MM.1S (cell line): ENCODE measurements at regions not wholly inside any gene's neighbourhood (a gene's known extent, or its start where the extent isn't known, plus 50 kb on each side); places are given as distances from the start of the nearest gene placed in this dataset.

Experiments
- DNase-seq: peaks from one replicate; pipeline ENCODE4 v3.0.0-alpha.2; 2015
- H2AFZ ChIP-seq: fragments of 300-600 bp; sonication (generic); 2 replicates; pipeline ENCODE4 v1.6.0; 2016; ENCODE audit warnings: antibody characterized with exemption, low read length
- H3F3A ChIP-seq: fragments of 300-600 bp; sonication (generic); 2 replicates; pipeline ENCODE4 v1.6.1; 2016; ENCODE audit warnings: mild to moderate bottlenecking, antibody characterized with exemption, low read length, moderate library complexity, mixed read lengths; ENCODE audit not compliant: insufficient read depth
- H3K27ac ChIP-seq: fragments of 300-600 bp; sonication (generic); 2 replicates; pipeline ENCODE4 v1.5.1; 2016; ENCODE audit warnings: mild to moderate bottlenecking, low read length
- H3K27me3 ChIP-seq: fragments of 300-600 bp; sonication (generic); replicated peaks from 2 replicates; pipeline ENCODE4 v1.6.0; 2016; ENCODE audit warnings: low read length; ENCODE audit not compliant: insufficient read depth
- H3K36me3 ChIP-seq: fragments of 300-600 bp; sonication (generic); replicated peaks from 2 replicates; pipeline ENCODE4 v1.6.1; 2016; ENCODE audit warnings: mild to moderate bottlenecking, low read length, mixed read lengths; ENCODE audit not compliant: insufficient read depth
- H3K4me1 ChIP-seq: fragments of 300-600 bp; sonication (generic); 2 replicates; pipeline ENCODE4 v1.6.1; 2016; ENCODE audit warnings: low read length, mixed read lengths
- H3K4me2 ChIP-seq: fragments of 300-600 bp; sonication (generic); 2 replicates; pipeline ENCODE4 v1.6.0; 2016; ENCODE audit warnings: low read depth, low read length
- H3K4me3 ChIP-seq: fragments of 300-600 bp; sonication (generic); 2 replicates; pipeline ENCODE4 v1.5.1; 2016; ENCODE audit warnings: low read length, mixed read lengths
- H3K79me2 ChIP-seq: fragments of 300-600 bp; sonication (generic); 2 replicates; pipeline ENCODE4 v1.6.1; 2016; ENCODE audit warnings: mixed run types, low read length, mixed read lengths
- H3K9ac ChIP-seq: fragments of 300-600 bp; sonication (generic); 2 replicates; pipeline ENCODE4 v1.6.1; 2016; ENCODE audit warnings: low read length, mixed read lengths
- H3K9me2 ChIP-seq: fragments of 300-600 bp; sonication (generic); replicated peaks from 2 replicates; pipeline ENCODE4 v1.6.1; 2016; ENCODE audit warnings: mild to moderate bottlenecking, low read length, mixed read lengths; ENCODE audit not compliant: insufficient read depth
- H3K9me3 ChIP-seq: fragments of 300-600 bp; sonication (generic); replicated peaks from 2 replicates; pipeline ENCODE4 v1.6.1; 2016; ENCODE audit warnings: mild to moderate bottlenecking, low read length, mixed read lengths; ENCODE audit not compliant: insufficient read depth
- H4K20me1 ChIP-seq: fragments of 300-600 bp; sonication (generic); 2 replicates; pipeline ENCODE4 v1.6.1; 2016; ENCODE audit warnings: mild to moderate bottlenecking, low read length, moderate library complexity, mixed read lengths; ENCODE audit not compliant: insufficient read depth
- CTCF ChIP-seq: fragments of 300-600 bp; sonication (generic); IDR thresholded peaks from 2 replicates; pipeline ENCODE4 v1.5.1; 2016; ENCODE audit warnings: antibody characterized with exemption, low read length, mixed read lengths
- EZH2 ChIP-seq: fragments of 300-600 bp; sonication (generic); optimal IDR thresholded peaks from 2 replicates; pipeline ENCODE3; 2017; ENCODE audit warnings: low read depth, mild to moderate bottlenecking, antibody characterized with exemption, low read length, mixed read lengths
- EZH2phosphoT487 ChIP-seq: fragments of 300-600 bp; sonication (generic); IDR thresholded peaks from 2 replicates; pipeline ENCODE4 v1.6.1; 2018; ENCODE audit warnings: antibody characterized with exemption, low read length

GRCh38 chr1:78254517-78254916, 208.8 kb downstream of the GIPC2 start:
- Histone ChIP-seq H3K79me2 (no peaks in the 10 kb centered on the region), H3K9ac (no peak overlapping the region), H3K36me3 (no peaks in the 10 kb centered on the region), H2AFZ (no peak overlapping the region), H3K9me2 (no peaks in the 10 kb centered on the region), H3K4me3 (no peak overlapping the region), H3K9me3 (no peaks in the 10 kb centered on the region), H3F3A (no peaks in the 10 kb centered on the region), H3K4me2 (no peak overlapping the region), H4K20me1 (no peaks in the 10 kb centered on the region), H3K27ac (no peak overlapping the region), H3K27me3 (no peaks in the 10 kb centered on the region), H3K4me1 (no peaks in the 10 kb centered on the region)
- no peak for TF ChIP-seq EZH2phosphoT487
- no peak for TF ChIP-seq CTCF
- no peak for TF ChIP-seq EZH2
- no peak for DNase-seq

- no peaks in the 10 kb centered on the region for H4K20me1 ChIP-seq
- no peaks in the 10 kb centered on the region for H3K79me2 ChIP-seq
- TF ChIP-seq EZH2phosphoT487 (no peak), EZH2 (no peak), CTCF (no peak)
- no peaks in the 10 kb centered on the region for H3K9me3 ChIP-seq
- H3K4me3 ChIP-seq, result no peak overlapping the region
- no peak overlapping the region for H3K27ac ChIP-seq
- H3K9ac ChIP-seq, result no peak overlapping the region
- no peaks in the 10 kb centered on the region for H3K36me3 ChIP-seq
- no peak for DNase-seq
- H2AFZ ChIP-seq, result no peak overlapping the region
- no peaks in the 10 kb centered on the region for H3K27me3 ChIP-seq
- no peaks in the 10 kb centered on the region for H3K4me1 ChIP-seq
- H3K4me2 ChIP-seq, result no peak overlapping the region
- H3F3A ChIP-seq, result no peaks in the 10 kb centered on the region
- H3K9me2 ChIP-seq, result no peaks in the 10 kb centered on the region
These were observed 209.6 kb downstream of the GIPC2 start for GRCh38 chr1:78255383-78255782.

- Histone ChIP-seq H3K36me3 (no peaks in the 10 kb centered on the region), H3K79me2 (no peaks in the 10 kb centered on the region), H3K9me3 (no peaks in the 10 kb centered on the region), H3K4me1 (no peaks in the 10 kb centered on the region), H3K4me2 (no peak overlapping the region), H3K9ac (no peak overlapping the region), H2AFZ (no peak overlapping the region), H3K9me2 (no peaks in the 10 kb centered on the region), H3F3A (no peaks in the 10 kb centered on the region), H3K27me3 (no peaks in the 10 kb centered on the region), H3K27ac (no peak overlapping the region), H4K20me1 (no peaks in the 10 kb centered on the region), H3K4me3 (no peak overlapping the region)
- DNase-seq, result no peak
- TF ChIP-seq EZH2phosphoT487 (no peak), CTCF (no peak), EZH2 (no peak)
These were observed 210.1 kb downstream of the GIPC2 start for GRCh38 chr1:78255846-78256245.

- H3K27ac ChIP-seq, result no peak overlapping the region
- no peak overlapping the region for H2AFZ ChIP-seq
- H3F3A ChIP-seq, result no peaks in the 10 kb centered on the region
- DNase-seq, result no peak
- H3K4me3 ChIP-seq, result no peak overlapping the region
- no peaks in the 10 kb centered on the region for H3K36me3 ChIP-seq
- H4K20me1 ChIP-seq, result no peaks in the 10 kb centered on the region
- H3K4me2 ChIP-seq, result no peak overlapping the region
- no peaks in the 10 kb centered on the region for H3K79me2 ChIP-seq
- no peaks in the 10 kb centered on the region for H3K27me3 ChIP-seq
- H3K9me2 ChIP-seq, result no peaks in the 10 kb centered on the region
- TF ChIP-seq EZH2, result no peak
- no peaks in the 10 kb centered on the region for H3K9me3 ChIP-seq
- H3K4me1 ChIP-seq, result no peaks in the 10 kb centered on the region
- H3K9ac ChIP-seq, result no peak overlapping the region
These were observed 217.7 kb downstream of the GIPC2 start for GRCh38 chr1:78263459-78263858.
